Lower leg skin (tissue), 3 donors: ENCODE measurements at regions not wholly inside any gene's neighbourhood (a gene's known extent, or its start where the extent isn't known, plus 50 kb on each side); places are given as distances from the start of the nearest gene placed in this dataset.

ENCODE experiments used
- POLR2A ChIP-seq, 2 donors: fragments of 450-650 bp; IDR thresholded peaks; one replicate each; pipeline ENCODE4 v1.6.1; 2016 to 2017; ENCODE audit warnings: antibody characterized with exemption in 2 of 2, mild to moderate bottlenecking in 1 of 2, moderate library complexity in 1 of 2
- TF ChIP-seq, protein P1 (sequence below), 3 donors: fragments of 450-650 bp; IDR thresholded peaks; one replicate each; pipeline ENCODE4 v1.5.1; 2016; ENCODE audit warnings: antibody characterized with exemption in 3 of 3, mild to moderate bottlenecking in 3 of 3, moderate library complexity in 2 of 3

DNA sequence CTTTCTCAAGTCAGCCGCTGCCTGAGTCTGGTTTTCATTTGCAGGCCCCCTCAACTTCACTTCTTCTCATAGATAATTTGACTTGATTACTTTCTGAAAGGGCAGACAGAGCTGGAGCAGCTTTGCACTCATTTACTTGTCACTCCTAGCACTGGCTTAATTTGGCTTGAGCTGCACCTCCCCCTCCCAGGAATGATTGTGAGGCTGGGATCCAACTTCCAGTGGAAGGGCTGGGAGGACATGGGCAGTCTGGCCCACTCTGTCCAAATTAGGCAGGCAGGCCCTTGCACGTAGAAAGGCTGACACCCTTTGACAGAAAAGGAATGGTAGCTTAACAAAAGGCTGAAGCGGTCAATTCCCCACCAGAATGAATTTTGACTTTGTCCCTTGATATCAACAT, 453.9 kb downstream of the ETS1 start:
- TF ChIP-seq, protein P1, sequence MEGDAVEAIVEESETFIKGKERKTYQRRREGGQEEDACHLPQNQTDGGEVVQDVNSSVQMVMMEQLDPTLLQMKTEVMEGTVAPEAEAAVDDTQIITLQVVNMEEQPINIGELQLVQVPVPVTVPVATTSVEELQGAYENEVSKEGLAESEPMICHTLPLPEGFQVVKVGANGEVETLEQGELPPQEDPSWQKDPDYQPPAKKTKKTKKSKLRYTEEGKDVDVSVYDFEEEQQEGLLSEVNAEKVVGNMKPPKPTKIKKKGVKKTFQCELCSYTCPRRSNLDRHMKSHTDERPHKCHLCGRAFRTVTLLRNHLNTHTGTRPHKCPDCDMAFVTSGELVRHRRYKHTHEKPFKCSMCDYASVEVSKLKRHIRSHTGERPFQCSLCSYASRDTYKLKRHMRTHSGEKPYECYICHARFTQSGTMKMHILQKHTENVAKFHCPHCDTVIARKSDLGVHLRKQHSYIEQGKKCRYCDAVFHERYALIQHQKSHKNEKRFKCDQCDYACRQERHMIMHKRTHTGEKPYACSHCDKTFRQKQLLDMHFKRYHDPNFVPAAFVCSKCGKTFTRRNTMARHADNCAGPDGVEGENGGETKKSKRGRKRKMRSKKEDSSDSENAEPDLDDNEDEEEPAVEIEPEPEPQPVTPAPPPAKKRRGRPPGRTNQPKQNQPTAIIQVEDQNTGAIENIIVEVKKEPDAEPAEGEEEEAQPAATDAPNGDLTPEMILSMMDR (IDR thresholded peaks at IDR 0.05): no peak
- no peak for TF ChIP-seq POLR2A (IDR thresholded peaks at IDR 0.05)
